HK-2 (cell line): ENCODE measurements at regions not wholly inside any gene's neighbourhood (a gene's known extent, or its start where the extent isn't known, plus 50 kb on each side); places are given as distances from the start of the nearest gene placed in this dataset.
"Not testable (repeated sequence)": the region's sequence is repeated elsewhere in the genome, so short reads cannot be mapped to it uniquely, and the experiment has no call there.

ENCODE experiments used
- DNase-seq: peaks from one replicate; pipeline ENCODE4 v3.0.0-alpha.2; 2018; ENCODE audit not compliant: unreplicated experiment

DNA sequence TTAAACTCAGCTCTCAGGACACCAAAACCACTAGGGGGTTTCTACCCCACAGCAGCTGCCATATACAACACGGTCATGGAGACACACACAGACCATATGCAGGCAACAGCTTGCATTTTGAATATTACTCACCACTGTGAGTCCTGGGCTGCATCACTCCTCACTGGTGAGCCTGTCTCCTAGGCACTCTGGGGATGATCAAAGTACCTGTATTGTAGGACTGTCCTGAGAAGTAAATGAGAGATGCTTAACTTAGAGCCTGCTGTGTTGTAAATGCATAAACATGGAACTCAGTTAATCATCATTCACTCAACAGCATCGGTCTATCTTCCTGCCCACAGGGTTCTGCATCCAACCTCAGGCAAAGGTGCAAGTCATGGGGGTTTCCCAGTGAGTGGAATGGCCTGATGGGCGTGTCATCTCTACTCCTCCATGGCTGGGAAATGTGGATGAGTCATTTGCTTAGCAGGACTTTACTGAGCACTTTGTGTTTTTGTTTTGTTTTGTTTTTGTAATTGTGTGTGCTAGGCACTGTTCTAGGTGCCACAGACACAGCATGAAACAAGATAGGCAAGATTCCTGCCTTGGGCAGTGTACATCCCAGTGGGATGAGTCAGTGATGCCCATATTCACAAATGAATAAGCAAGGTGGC lies 1141.2 kb upstream of the TMEM132C start:
- DNase-seq: peak; percentile 64

DNA sequence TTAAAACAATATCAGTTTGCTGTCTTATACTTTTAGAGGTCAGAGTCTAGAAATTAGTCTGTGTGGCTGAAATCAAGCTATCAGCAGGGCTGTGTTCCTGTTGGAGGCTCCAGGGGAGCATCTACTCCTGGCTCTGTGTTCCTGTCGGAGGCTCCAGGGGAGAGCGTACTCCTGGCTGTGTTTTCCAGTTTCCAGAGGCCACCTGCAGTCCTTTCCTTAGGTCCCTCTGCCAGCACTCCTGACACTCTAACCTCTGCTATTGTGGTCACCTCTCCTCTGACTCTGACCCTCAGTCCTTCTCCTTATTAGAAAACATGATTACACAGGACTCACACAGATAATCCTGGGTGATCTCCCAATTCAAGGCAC lies 1140.7 kb upstream of the TMEM132C start:
- no peak for DNase-seq

DNA sequence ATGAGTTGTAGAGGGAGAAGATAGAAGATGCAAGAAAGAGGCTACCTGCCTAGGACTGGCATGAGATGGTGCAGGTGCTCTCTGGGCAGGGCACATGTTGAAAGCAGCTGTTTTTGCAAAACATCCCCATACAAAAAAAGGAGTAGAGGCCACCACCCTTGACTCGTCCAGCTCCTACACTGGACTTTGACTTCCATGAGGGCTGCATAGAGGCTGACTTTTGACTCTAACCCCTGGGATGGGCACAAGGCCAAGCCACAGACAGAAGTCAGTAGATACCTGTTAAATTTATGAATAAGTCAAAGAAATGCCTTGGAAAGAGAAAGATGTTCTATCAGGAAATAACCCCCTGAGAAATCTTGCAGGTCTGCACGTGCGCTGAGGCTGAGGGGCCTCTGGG lies 1139.1 kb upstream of the TMEM132C start:
- no peak for DNase-seq

DNA sequence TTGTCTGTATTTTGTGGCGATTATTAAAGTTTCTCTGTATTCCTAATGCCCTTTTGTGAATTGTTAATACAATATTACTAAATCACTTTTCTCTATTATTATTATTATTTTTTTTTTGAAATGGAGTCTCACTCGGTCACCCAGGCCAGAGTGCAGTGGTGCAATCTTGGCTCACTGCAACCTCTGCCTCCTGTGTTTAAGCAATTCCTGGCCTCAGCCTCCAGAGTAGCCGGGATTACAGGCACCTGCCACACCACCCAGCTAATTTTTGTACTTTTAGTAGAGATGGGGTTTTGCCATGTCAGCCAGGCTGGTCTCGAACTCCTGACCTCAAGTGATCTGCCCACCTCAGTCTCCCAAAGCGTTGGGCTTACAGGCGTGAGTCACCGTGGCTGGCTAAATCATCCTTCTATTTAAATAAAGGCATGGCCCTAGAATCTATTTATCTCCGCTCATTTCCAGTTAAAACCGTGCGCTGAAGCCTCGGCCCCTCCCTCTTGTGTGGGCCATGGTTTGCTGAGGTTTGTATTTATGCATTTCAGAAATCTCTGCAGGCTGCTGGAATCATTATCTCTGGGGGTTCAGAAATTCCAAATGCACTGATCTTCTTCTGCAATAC lies 1136.4 kb upstream of the TMEM132C start:
- DNase-seq: no peak

DNA sequence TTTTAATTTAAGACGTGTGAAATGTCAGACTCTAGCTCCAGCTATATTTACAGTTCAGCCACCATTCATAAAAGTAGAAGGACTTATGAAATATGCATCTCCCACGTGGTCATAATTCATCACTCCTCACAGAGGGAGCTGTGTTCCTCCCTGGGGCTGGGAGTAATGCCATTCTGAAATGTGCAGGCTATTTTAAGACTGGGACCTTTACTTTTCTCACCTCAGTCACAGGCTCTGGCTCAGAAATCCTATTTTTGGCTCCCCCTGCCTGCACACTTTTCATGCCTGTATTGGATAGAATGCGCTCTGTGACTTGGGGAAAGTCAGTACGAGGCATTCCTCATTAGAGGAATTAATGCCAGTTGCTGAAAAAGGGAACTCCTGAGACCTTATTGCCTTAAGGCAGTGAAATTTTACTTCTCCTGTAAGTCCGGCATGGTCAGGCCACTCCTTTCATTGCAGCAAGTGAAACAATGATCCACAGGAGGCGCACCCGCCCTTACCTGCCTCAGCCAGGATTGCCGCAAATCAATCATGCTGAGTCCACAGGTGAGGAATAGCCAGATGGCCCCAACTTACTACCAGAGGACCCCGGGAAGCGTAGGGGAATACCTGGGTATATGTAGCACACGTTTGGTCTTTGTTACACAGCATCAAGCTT lies 1133.2 kb upstream of the TMEM132C start:
- DNase-seq: no peak

DNA sequence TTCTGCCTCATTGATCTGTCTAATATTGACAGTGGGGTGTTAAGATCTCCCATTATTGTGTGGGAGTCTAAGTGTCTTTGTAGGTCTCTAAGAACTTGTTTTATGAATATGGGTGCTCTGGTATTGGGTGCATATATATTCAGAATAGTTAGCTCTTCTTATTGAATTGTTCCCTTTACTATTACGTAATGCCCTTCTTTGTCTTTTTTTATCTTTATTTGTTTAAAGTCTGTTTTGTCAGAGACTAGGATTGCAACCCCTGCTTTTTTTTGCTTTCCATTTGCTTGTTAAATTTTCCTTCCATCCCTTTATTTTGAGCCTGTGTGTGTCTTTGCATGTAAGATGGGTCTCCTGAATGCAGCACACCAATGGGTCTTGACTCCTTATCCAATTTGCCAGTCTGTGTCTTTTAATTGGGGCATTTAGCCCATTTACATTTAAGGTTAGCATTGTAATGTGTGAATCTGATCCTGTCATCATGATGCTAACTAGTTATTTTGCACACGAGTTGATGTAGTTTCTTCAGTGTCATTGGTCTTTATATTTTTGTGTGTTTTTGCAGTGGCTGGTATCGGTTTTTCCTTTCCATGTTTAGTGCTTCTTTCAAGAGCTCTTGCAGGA lies 1126.0 kb upstream of the TMEM132C start:
- not testable (repeated sequence) for DNase-seq

DNA sequence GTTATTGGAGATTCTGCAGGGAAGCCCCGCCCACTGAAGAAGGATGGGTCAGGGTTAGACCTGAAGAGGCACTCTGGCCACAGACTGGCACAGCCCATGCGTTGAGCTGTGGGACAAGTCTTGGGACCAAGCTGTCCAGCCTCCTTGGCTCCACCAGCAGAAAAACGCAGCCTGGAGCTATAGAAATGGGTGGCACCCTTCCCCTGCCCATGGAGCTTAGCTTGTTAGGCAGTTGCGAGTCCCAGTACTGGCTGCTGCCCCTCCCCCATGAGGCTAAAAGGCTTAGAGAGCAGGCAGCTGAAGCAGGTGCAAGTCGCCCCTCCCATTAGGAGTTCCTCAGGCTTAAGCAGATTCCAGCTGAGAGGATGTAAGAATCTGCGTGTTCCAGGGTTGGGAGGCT lies 1124.0 kb upstream of the TMEM132C start:
- no peak for DNase-seq

DNA sequence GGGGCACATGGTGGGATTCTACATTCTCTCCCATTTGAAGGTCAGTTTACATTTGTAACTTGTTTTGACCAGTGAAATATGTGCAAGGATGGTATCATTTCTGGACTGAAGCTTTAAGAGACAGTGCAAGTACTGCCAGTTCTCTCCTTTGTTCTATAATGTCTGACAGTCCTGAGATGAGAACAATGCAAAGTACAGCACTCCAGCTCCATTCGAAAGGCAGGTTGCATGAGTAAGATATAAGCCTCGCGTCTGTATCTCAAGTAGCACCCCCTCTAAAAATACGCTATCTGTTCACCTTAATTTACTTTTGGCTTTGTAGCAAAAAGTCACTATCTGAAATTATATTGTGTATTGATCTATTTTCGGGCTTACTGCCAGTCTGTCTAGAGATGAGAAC lies 1122.2 kb upstream of the TMEM132C start:
- no peak for DNase-seq

DNA sequence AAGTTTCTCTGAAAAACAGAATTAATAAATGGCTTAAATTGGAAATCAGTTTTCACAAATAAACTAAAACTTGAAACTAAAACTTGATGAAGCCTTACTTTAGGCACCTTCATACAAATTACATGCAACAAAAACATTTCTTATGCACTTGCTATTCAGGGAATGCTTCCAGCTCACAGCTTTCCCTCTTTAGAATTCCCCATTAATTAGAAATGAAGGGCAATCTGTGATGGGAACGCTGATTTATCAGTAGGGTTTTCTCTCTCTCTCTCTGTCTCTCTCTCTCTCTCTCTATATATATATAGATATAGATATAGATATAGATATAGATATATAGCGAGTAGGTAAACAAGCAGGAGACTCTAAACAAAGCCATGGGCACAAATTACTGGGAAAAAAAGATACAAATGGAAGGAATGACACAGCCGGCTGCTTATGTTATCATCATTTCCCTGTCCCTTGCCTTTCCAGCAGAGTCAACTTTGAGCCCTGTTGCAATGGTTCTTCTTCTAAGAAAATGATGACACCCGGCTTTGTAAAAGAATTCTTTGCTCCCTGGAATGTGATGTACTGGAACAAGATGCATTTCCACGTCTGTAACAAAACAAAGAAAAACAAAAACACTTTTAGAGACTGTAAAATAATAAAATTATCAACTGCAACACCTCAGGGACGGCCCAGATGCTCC lies 1121.6 kb upstream of the TMEM132C start:
- no peak for DNase-seq

DNA sequence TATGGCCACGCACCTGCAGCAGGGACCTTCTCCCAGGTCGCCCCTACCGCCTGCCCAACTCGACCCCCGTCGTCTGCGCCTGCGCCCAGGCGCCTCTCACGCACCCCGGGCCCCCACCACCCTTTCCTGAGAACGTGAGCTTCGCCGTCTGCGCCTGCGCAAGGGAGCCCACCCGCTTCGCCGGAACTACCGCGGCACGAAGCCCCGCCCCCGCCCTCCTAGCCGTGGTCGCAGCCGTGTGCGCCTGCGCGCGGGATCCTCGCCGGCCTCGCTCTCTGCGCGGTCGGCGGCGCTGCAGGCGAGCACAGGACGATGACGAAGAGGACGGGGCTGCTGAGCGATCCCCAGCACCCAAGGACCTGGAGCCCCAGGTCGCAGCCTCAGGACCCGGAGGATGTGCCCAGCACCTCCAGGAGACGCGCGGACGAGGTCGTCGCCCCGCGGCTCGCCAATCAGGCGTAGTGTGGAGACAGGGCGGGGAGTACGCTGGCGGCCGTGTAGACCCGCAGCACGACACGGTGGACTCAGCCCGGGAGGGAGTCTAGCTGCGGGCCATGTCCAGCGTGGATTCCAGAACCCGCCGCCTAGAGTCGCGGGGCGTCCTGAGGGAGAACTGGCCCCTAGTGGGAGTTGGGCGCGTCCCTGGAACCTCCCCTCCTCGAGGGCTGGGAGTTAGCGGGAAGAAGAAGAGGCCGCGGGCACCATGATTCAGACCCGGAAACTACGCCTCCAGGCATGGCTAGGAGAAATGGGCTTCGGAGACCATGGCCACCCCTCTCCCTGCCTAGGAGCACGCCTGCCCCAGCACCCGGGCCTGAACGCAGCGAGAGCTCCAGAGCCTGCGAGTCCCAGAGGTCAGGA lies 1120.8 kb upstream of the TMEM132C start:
- peak; percentile 64 for DNase-seq

DNA sequence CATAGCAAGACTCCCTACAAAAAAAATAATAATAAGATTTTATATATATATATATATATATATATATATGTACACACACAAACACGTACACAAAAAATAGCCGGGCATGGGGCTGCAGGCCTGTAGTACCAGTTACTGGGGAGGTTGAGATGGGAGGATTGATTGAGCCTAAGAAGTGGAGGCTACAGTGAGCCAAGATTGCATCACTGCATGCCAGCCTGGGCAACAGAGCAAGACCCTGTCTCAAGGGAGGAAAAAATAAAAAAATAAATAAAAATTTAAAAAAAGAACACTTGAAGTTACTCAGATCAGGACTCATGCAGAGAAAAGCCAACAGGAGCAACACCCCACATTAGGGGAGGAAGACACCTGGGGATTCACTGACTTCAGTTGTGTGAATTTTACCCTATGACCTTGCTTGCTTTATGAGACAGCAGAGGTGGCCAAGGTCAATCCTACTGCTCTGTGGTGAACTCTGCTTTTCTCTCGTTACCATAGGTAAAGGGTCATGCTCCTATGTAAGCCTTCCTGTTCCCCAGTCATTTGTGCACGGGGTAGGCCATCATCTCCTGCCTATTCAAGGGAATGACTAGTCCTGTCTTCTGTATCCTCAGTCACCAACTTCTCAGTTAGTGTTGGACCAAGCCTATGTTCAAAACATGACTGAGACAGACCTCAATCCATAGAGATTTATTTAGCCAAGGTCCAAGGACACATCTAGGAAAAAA lies 1119.8 kb upstream of the TMEM132C start:
- no peak for DNase-seq

DNA sequence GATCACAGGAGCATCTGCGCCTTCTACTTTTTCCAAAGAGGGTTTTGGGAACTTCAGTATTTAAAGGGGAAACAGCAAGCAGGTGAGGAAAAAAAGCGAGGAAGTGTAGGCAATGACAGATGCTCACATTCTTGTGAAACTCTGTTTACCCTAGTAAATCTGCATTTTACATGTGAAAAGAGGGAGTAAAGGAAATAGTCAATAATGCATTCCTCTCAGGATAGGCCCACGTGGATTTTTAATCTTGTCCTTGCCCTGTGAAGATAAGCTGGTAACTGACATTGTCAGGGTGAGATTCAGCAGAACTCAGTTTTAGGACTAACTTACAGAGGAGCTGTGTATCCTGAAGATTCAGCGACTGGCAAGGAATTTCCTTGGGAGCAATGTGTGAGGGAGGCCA lies 1119.2 kb upstream of the TMEM132C start:
- no peak for DNase-seq

DNA sequence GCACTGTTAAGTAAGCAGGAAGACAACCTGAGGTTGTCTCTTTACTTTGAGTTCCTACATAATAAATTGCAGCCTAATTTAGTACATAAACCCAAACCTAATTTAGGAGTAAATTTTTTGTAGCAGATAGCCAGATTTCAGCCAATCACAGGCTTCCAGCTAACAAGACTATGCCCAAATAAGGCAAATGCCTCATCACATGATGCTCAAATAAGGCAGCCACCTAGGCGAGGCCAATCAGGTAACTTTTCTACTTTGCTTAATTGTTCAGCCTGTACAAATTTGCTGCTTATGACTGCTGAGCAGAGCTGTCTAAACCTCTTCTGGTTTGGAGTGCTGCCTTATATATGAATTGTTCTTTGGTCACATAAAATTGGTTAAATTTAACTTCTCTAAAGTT lies 1118.7 kb upstream of the TMEM132C start:
- no peak for DNase-seq

DNA sequence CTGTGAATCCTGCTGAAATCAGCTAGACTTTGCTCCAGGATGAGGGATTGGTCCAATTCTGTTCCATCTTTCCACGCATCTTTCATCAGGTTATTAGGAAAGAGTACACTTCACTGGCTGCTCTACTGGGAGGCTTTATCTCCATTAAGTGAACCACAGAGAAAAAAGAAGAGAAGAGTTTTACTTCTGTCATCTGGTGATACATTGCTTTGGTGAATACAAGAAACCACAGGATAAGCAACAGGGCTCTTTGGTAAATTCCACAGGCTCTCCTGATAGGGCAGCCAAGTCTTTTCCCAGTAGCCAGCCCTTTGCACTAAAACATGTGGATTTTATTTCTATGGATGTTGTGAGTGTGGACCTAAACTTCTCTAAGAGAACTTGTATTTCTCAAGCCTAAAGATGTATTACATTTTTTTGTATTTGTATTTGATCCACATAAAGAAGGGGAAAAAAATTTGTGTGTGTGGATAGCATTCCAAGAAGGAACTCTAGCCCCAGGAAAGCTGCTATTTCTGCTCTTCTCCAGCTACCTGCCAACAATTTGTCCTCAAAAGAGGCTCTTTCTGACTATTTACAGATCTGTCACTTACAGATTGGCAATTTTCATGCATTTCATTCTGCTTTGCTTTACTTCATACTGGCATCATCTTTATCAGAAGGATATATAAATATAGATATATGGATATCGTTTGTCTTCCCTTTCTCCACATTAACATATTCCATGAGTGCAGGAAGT lies 1117.6 kb upstream of the TMEM132C start:
- DNase-seq: no peak

DNA sequence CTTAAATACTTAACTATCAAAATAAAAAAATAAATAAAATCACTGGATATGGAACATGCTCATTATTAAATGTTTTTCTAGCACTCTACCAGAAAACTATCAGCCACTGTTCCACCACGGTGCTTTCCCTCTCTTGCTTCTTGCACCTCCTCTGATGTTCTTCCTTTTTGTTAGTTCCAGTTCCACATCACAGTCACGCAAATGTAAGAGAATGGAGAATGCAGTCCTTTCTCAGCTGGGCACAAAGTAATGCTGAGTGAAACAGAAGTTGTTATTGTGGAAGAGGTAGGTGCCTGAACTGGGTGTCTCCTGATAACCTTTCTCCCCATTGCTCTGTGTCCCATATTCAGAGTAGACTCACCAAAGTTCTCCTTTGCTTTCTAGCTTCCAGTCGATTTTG lies 1116.9 kb upstream of the TMEM132C start:
- DNase-seq: no peak

DNA sequence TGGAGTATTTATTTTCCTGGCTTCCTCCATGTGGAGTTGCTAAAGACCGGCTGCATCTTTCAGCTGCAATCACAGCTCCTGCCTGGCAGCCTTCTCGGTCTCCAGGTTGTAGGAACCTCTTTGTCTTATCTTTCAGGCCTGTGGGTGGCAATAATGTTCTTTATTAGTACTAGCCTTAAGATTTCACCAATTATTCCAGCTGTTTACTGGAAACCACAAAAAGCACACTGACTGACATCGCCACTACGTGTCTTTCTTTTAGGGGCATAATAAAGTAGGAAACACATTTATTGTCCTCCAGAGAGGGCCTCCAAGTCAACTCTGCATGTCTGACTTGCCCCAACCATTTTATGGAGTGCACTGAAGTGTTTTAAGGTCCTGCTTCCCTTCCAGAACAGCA lies 1116.5 kb upstream of the TMEM132C start:
- no peak for DNase-seq

DNA sequence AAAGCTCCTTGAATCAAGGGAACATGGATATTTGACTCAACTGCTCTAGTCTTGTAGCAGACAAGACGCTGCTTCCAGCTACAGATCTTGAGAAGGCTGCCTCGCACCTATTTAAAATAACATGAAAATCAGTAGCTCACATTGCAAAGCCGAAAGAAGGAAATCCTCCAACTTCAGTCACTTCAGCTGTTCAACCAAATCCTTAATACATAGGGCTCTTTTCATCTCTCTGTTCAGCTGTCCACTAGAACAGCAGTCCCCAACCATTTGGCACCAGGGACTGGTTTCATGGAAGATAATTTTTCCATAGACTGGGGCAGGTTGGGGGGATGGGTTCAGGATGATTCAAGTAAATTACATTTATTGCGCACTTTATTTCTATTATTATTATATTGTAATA lies 1116.0 kb upstream of the TMEM132C start:
- no peak for DNase-seq

DNA sequence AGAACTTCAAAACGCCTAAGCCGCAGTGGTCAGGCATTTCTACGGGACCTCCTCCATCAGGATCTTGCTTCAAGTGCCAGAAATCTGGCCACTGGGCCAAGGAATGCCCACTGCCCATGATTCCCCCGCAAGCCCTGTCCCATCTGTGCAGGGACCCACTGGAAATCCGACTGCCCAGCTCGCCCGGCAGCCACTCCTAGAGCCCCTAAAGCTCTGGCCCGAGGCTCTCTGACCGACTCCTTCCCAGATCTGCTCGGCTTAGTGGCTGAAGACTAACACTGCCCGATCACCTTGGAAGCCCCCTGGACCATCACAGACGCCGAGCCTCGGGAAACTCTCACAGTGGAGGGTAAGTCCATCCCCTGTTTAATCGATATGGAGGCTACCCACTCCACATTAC lies 1113.0 kb upstream of the TMEM132C start:
- DNase-seq: no peak

DNA sequence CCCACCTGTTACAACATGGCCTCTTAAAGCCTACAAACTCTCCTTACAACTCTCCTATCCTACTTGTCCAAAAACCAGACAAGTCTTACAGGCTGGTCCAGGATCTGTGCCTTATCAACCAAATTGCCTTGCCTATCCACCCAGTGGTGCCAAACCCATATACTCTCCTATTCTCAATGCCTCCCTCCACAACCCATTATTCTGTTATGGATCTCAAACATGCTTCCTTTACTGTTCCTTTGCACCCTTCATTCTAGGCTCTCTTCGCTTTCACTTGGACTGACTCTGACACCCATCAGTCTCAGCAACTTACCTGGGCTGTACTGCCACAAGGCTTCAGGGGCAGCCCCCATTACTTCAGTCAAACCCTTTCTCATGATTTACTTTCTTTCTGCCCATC lies 1112.1 kb upstream of the TMEM132C start:
- DNase-seq: not testable (repeated sequence)
